Liver (tissue), 2 donors: ENCODE measurements at regions not wholly inside any gene's neighbourhood (a gene's known extent, or its start where the extent isn't known, plus 50 kb on each side); places are given as distances from the start of the nearest gene placed in this dataset.

ENCODE experiments used
- TF ChIP-seq, protein P1 (sequence below): fragments of 150-350 bp; IDR thresholded peaks from 2 replicates; pipeline ENCODE4 v1.5.1; 2017; ENCODE audit warnings: improper control_type of control experiment, low read depth, low read length; ENCODE audit not compliant: missing input control
- TF ChIP-seq, protein P2 (sequence below): IDR thresholded peaks from 2 replicates; pipeline ENCODE4 v1.6.1; 2016; ENCODE audit warnings: antibody characterized with exemption, mild to moderate bottlenecking
- TF ChIP-seq, protein P3 (sequence below): IDR thresholded peaks from 2 replicates; pipeline ENCODE4 v1.6.1; 2016; ENCODE audit warnings: antibody characterized with exemption
- donor health status: healthy.

DNA sequence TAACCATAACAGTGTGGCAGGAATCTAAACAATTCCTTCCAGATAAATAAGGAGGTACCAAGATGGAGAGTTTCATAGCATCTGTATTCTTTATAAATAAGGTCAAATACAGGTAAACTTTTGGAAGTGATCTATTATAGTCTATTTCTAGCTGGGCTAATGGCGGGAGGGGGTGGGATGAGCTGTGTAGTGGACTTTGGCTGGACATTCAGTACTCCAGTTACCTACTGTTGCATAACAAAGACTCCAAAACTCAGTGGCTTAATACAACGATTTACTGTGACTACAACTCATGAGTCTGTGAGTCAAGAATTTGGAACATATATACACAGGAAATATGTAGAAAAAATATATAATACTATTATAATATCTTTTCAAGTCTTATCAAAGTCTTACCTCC, 496.1 kb downstream of the BCL11B start:
- TF ChIP-seq, protein P1, sequence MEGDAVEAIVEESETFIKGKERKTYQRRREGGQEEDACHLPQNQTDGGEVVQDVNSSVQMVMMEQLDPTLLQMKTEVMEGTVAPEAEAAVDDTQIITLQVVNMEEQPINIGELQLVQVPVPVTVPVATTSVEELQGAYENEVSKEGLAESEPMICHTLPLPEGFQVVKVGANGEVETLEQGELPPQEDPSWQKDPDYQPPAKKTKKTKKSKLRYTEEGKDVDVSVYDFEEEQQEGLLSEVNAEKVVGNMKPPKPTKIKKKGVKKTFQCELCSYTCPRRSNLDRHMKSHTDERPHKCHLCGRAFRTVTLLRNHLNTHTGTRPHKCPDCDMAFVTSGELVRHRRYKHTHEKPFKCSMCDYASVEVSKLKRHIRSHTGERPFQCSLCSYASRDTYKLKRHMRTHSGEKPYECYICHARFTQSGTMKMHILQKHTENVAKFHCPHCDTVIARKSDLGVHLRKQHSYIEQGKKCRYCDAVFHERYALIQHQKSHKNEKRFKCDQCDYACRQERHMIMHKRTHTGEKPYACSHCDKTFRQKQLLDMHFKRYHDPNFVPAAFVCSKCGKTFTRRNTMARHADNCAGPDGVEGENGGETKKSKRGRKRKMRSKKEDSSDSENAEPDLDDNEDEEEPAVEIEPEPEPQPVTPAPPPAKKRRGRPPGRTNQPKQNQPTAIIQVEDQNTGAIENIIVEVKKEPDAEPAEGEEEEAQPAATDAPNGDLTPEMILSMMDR: no peak
- TF ChIP-seq, protein P2, sequence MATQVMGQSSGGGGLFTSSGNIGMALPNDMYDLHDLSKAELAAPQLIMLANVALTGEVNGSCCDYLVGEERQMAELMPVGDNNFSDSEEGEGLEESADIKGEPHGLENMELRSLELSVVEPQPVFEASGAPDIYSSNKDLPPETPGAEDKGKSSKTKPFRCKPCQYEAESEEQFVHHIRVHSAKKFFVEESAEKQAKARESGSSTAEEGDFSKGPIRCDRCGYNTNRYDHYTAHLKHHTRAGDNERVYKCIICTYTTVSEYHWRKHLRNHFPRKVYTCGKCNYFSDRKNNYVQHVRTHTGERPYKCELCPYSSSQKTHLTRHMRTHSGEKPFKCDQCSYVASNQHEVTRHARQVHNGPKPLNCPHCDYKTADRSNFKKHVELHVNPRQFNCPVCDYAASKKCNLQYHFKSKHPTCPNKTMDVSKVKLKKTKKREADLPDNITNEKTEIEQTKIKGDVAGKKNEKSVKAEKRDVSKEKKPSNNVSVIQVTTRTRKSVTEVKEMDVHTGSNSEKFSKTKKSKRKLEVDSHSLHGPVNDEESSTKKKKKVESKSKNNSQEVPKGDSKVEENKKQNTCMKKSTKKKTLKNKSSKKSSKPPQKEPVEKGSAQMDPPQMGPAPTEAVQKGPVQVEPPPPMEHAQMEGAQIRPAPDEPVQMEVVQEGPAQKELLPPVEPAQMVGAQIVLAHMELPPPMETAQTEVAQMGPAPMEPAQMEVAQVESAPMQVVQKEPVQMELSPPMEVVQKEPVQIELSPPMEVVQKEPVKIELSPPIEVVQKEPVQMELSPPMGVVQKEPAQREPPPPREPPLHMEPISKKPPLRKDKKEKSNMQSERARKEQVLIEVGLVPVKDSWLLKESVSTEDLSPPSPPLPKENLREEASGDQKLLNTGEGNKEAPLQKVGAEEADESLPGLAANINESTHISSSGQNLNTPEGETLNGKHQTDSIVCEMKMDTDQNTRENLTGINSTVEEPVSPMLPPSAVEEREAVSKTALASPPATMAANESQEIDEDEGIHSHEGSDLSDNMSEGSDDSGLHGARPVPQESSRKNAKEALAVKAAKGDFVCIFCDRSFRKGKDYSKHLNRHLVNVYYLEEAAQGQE: no peak
- TF ChIP-seq, protein P3, sequence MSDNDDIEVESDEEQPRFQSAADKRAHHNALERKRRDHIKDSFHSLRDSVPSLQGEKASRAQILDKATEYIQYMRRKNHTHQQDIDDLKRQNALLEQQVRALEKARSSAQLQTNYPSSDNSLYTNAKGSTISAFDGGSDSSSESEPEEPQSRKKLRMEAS: no peak
